Spleen (tissue), 7 donors: ENCODE measurements at regions not wholly inside any gene's neighbourhood (a gene's known extent, or its start where the extent isn't known, plus 50 kb on each side); places are given as distances from the start of the nearest gene placed in this dataset.

Experiments used
- CTCF ChIP-seq, 11 experiments: fragments of 200-600 bp in 7 of 11; fragments of 450-650 bp in 4 of 11; sonication (generic) in 4 of 11; IDR thresholded peaks in 8 of 11; conservative IDR thresholded peaks in 3 of 11; 1 replicate in 7 of 11; 2 replicates in 4 of 11; pipeline versions ENCODE4 v1.4.0 to v1.8.0; 2016 to 2021; ENCODE audit warnings: antibody characterized with exemption in 11 of 11, inconsistent platforms in 4 of 11, mild to moderate bottlenecking in 1 of 11
- POLR2A ChIP-seq, 3 donors: fragments of 450-650 bp; IDR thresholded peaks; one replicate each; pipeline ENCODE4 v1.5.1; 2017; ENCODE audit warnings: antibody characterized with exemption in 3 of 3, mild to moderate bottlenecking in 1 of 3
- POLR2AphosphoS5 ChIP-seq, 3 donors: sonication (generic); formaldehyde crosslinking; IDR thresholded peaks; one replicate each; pipeline ENCODE4 v1.5.1; 2017; ENCODE audit warnings: antibody characterized with exemption in 3 of 3
- donor health status: DM: no; HTN: no; CAD: no; lungs with moderate emphysema.
- donor health status: DM: no; HTN: no; CAD: no.
- donor health status: DM: no; HTN: no; CAD: no.

DNA sequence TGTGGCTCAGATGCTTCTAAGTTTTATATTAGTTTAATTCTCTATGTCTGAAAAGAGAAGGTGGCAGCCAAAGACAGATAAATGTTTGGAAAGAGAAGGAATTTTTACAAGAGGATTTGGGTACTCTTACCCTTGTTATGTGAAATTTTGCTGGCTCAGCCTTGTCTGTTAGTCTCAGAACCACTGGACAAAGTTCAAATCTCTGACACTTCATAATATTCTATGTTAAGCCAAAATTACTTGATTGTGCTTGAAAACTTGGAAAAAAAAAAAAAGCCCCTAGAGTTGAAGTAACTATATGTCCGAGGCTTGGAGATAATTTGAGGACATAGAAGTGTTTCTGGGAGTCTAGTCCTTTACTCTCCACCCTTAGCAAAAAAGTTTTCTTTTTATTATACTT lies 1079.3 kb upstream of the LRRTM3 start:
- no peak for TF ChIP-seq CTCF (IDR thresholded peaks at IDR 0.05 in 8 of 11, conservative IDR thresholded peaks at IDR 0.05 in 3 of 11)
- no peak for TF ChIP-seq POLR2AphosphoS5 (IDR thresholded peaks at IDR 0.05)
- TF ChIP-seq POLR2A (IDR thresholded peaks at IDR 0.05) = no peak
